HG03060 (cell line): ENCODE measurements at regions not wholly inside any gene's neighbourhood (a gene's known extent, or its start where the extent isn't known, plus 50 kb on each side); places are given as distances from the start of the nearest gene placed in this dataset.

Experiments used
- ATAC-seq: cut with Tn5 transposase; IDR thresholded peaks from one replicate; pipeline ENCODE4 v1.9.1; 2021; ENCODE audit warnings: low read depth, moderate number of reproducible peaks; ENCODE audit not compliant: unreplicated experiment

DNA sequence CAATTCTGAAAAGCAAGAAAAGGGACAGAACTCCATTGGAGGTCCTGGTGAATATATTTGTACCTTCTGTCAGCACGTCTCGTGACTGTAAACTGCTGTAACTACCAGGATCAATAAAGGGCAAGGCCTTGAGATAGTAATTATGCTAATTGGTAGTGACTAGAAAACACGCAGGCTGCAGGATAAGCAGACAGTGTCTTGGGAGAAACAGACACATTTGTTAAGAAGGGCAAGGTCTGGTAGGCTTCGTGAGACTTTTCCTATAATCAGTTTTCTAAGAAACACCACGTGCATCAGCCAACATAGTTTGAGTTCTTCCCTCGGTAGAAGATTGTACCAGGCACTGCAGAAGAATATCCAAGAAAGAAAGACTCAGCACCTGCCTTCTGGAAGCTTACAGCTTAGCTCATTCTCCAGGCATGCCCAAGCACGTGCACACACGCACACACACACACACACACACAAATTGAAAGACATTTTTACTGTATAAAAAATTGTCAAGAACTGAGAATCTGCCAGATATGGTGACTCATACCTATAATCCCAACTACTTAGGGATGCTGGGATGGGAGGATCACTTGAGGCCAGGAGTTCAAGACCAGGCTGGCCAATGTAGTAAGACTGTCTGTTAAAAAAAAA, 167.0 kb upstream of the SASH1 start:
- no peak for ATAC-seq

DNA sequence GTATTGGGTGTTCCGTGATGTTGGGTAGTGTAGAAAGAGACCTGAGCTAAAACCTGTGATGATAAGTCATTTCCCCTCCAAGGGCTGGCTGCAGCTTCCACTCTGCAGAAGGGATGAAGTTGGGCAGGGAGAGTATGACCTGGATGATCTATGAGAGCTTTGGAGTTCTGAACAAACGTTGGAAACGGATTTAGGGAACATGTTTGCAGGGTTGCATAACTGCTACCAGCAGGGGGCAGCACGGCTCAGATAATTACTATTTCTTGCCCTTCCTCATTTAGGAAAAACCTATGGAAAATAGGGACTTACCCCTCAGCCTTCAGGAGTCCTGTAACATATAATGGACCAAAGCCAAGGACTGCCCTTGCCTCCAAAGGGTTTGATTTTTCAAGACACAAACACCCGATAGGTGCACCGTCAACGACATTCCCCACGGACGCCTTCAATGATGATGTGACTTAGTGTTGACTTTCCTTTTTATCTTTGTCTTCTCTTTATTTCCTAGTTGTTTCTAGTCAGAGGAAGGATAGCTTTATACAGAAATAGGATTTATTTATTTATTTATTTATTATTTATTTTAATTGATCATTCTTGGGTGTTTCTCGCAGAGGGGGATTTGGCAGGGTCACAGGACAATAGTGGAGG, 164.9 kb upstream of the SASH1 start:
- no peak for ATAC-seq

DNA sequence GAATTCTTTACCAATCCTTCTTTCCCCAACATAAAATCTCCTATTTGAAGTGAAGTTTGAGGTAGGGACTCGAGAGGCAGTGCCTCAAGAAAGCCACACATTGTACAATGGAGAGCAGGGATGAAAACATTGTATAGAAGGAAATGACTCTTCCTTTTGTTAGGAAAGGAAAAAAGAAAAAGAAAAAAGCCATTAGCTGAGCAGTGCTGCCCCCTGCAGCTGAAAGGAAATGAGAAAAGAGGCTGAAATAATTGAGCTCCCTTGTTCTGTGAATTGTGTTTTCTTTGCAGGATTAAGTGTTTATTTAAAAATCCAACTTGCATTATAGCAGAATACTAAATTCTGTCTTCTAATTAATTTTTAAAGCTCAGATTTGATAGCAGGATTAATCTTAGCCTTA, 162.9 kb upstream of the SASH1 start:
- ATAC-seq, result no peak

DNA sequence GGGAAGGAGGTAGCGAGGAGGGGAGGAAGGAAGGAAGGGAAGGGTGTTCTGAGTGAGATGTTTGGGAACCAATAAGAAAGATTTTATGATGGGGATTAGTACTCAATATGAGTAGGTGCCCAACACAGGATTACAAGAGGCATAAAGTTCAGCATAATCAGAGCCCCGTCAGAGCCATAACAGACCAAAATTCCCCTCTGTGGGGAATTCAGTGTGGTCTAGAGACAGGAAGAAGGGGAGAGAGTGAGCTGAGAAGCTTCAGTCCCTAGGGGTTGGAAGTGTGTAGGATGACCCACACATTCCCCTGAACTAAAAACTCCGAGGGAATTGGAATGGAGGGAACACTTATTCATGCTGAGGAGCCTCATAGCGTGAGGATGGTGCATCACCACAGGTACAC, 160.3 kb upstream of the SASH1 start:
- ATAC-seq, result no peak

DNA sequence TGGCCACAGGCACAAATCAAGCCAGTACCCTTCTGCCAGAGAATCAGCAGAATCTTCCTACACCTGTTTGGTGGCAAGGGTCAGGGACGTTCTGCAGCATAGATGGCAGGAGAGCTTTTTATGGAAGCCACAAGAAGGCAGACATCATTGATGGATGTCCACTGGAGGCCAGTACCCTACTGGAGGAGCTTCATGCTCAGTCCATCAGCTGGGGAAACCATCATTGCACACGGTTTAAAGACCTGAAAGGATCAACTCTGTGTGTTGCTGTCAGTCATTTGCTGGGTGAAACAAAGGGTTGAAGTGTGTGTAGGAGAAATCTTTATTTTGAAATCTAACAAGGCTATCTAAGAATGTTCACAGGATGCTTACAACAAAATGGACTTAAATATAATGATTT, 158.9 kb upstream of the SASH1 start:
- no peak for ATAC-seq

DNA sequence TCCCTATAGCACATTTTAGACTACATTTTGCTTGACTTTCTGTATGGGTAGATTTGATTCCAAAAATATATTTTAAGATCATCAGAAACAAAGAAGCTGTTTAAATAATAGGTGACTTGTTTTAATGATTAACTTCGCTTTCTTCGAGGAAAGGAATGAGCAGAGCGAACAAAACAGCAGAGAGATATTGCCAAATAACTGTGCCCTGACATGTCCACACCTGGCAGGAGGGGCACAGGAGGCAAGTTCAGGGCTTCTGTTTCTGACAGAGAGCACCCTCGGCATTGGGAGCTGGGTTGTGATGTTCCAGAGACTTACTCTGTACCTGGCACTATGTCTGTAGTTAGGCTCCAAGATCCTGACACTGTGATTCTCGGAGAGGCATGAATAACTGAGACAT, 155.7 kb upstream of the SASH1 start:
- ATAC-seq, result no peak

DNA sequence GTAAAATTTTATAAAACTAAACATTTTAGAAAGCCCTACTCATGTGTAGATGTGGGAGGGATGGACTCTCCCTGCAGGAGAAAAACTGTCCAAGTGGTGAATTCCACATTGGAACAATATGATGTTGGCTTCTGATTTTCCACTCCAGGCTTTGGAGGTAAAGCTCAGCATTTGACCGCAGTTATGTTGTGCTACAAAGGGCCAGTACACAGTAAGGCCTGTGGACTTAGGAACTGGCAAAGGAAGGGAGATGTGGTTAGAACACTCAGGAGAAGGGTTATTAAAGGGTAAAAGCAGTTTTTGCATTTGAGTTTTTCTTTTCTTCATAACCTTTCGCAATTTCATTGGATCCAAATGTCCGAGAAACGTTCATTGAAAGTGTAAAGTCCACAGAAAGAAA, 150.3 kb upstream of the SASH1 start:
- no peak for ATAC-seq

DNA sequence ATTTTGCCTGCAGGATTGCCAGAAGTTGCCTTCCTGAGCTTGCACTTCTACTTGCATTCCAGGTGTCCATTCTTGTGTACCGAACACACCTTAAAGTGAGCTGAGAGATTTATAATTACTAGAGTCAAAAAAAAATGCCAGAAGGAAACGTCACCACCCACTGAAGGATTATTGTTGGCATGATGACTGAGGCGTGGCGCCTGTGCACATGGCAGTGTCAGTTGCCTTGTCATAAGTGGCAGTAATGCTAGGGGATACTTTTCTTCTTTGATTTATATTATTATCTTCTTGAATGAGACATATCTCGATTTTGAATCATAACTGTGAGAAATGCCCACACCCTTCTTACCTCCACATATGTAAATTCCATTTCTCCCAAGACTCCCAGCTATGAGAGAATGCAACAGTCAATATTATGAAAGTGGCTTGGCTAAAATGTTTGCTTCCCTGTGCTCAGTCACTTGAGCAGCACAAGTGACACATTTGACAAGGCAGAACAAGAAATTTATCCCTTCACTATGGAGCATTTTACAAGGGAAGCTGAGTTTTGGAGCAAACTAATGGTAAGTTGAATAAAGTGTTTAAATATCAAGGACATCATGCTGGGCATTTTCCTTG, 149.5 kb upstream of the SASH1 start:
- no peak for ATAC-seq

DNA sequence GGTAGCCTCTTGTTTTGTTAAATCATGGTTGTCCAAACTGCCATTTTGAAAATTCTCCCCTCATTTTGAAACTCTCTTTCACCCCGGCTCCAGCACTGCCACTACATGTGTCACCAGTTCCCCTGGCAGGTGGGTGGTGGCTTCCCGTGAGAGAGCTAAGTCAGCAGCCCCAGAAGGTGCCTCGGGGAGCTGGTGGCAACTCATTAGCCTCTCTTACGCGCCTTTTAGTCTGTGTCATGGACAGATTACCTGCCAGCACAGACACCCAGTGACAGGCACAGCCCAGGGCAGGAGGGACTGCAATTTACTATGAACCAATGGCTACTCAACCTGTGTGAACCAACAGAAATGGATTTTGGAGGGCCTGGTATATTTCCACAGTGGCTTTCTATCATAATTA, 147.1 kb upstream of the SASH1 start:
- no peak for ATAC-seq

DNA sequence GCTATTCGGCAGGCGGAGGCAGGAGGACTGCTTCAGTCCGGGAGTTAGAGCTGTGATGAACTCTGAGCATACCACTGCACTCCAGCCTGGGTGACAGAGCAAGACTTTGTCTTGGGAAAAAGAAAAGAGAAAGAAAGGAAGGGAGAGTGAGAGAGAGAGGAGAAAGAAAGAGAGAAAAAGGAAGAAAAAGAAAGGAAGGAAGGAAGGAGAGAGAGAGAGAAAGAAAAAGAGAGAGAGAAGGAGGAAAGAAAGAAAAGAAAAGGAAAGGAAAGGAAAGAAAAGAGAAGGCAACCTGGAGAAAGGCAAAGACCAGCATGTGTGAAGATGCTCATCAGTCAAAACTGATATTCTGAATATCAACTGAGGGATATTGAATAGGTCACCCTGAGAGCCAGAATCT, 143.1 kb upstream of the SASH1 start:
- ATAC-seq, result no peak

DNA sequence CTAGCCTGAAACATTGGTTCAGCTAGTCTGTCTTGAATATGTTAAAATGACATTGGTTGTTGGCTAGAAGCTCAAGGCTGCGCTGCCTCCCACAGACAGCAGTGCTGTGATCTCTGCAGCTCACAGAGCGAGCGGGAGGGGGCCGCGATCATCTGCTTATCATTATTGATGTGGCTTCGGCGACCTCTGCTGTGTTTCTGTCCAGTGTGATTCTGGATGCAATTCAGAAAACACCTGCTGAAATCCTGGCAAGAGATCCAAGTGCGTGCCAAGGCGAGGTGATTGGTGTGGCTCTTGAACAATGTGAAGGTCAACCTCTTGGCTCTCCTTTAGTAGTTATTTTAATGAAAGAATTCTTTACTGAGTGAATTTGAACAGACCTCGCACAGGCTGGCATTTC, 142.3 kb upstream of the SASH1 start:
- no peak for ATAC-seq

DNA sequence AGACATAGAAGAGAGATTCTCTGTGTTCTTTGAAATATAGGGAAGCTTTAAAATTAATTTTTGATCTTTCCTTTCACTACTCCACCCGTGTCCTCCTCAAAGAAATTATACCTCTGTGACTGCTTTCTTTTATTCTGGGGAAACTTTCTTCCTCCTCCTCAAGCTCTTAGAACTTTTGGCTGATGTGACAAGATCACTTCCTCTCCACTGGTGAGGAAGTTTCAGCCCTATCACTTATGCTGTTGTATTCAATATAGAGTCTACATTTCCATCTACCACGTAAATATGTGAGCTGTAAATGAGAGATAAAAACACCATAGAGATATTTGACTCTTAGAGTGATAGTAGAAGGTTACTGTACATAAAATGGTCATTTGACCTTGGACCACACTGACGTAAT, 141.9 kb upstream of the SASH1 start:
- no peak for ATAC-seq

DNA sequence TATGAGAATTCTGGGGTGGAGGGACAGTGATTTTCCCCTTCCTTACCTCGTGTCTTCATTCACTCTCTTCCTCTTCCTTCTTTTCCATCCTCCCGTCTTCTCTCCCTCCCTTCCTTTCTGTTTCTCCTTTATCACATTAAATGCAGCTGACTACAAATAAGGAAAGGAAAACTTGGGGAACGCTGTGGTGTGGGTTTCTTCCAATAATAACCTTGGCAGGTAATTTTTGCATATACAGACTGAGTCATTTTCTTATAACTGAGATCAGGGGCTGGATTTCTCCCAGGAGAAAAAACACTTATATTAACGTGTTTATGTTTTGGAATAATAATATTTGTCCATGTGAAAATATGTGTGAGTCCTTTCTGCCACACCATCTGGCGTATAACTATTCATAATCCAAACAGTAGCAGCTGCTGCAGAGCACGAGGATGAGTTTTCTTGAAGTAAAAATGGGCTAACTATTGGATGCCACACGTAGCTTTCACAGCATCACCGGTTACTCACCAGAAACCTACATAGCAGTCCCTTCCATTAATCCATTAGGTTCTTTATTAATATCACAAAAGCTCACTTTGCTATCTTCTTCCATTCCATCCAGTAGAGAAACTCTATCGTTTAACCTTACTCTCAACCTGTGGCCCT, 139.2 kb upstream of the SASH1 start:
- no peak for ATAC-seq

DNA sequence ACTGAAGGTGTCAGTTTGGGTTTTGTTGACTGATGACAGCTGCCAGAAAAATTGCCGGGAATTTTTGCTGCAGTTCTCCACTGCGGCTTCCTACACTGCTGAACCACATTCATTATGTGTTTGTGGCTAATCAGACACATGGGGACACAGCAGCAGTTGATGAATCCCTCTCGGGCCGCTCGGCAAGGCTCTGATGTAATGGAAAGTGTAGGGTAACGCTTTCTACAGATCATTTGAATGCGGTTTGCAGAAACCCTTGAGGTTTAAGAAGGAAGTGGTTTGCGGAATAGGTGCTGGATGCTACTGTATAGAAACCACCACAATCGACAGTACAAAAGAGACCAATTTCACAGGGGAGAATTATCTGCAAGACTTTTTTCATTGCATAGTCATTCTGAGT, 138.7 kb upstream of the SASH1 start:
- peak; percentile 99 for ATAC-seq

DNA sequence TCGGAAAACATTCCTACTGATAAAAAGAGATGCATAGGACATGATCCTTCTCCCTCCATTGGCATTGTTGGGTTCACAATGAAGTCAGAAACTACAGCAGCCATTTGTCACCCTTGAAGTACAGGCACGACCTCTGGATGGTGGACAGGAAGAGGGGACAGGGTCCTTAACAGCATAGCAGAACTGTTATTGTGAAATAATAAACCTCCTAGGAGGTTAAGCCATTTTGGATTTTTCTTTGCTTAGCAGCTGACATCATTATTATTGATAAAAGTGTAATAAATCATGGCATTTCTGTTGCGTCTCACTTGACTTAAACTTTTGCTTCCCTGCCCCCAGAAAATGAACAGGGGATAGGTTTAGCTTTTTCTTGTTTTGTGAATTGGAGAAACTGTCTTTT, 134.3 kb upstream of the SASH1 start:
- no peak for ATAC-seq

DNA sequence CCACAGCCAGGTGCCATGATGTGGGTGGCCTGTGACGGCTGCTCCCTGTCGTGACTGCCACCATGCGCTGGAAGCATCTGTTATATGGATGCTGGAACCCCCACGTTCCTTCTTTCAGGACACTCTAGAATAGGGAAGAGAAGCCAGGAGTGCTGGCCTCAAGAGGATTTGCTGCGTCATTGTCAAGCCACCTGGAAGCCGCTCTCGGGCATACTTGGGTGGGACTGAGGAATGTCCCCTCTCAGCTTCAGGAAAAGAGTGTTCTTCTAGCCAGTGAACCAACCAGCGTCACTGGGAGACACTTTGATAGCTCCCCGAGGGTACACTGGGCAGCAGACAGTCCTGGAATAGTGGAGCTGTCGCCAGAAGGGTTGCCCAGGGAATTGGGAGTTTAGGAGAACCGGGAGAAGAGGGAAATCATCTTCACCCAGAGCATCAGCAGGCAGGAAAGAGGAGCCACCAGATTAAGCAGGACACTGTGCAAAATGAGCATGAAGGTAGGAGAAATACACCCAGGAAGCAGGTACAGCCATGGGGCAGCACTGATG, 130.8 kb upstream of the SASH1 start:
- no peak for ATAC-seq

DNA sequence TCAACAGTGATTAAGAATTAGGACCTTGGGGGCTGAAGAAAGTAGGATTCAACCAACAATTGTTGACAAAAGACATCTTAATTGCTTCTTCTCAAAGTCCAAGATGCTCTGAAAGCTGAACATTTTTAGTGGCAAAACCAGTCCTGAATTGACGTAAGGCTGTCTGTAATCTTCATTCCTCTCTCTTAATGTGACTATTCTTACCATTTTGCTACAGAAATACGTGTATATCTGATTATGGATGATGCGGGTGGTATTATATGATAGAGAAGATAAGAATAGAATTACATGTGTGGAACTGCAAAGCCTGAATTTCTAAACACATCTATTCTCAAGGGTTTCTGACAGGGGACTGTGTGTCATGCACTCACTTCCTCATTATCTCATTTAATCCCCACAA, 130.3 kb upstream of the SASH1 start:
- ATAC-seq, result no peak

DNA sequence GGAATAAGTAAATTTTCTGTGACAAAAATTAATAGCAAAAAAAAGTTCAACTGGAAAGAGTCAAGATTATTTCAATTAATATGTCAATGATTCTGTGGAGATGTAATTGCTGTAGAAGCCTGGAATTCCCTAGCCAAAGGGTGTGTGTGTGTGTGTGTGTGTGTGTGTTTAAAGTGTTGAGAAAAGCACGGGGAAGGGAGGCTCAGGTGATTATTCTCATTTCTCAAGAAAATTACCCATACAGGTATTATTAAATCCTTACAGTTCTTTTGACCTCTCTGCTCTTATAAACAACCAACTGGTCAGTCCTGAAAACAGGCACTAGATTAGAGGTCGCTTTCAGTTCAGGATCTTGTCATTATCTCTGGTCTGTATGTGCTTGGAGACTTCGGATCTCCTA, 129.3 kb upstream of the SASH1 start:
- no peak for ATAC-seq

DNA sequence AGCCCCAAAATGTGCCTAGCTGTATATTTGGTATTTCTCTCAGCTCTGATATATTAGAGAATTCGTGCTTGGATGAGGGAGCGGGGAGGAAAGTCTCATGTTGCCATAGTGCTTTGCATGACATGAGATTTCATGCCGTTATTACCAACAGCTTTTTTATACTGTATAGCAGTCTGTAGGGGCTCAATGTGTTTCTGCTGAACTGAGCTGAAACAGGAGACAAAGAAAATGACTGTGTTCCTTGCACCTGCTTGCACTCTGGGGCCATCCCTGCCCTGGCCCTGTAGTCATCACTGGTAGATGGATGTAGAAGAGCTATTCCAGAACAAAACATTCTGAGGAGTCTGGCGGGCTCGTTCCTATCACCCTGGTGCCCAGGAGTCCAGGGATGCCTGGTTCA, 128.0 kb upstream of the SASH1 start:
- ATAC-seq, result no peak

DNA sequence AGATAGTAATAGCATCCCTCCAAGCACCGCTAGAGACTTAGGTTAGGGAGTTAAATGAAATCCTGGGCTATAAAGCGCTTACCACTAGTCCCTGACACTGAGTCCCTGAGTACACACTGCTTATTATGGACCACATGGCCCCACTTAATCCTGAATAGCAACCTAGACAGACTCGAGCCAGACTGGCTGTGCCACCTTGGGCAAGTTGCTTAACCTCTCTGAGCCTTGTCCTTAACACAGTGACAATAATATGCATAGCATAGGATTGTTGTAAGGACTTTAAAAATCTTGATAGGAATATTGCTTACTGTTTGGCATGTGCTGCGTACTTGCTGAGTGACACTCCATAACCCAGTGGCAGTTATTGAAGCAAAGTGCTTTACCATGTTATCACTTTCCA, 125.6 kb upstream of the SASH1 start:
- no peak for ATAC-seq

DNA sequence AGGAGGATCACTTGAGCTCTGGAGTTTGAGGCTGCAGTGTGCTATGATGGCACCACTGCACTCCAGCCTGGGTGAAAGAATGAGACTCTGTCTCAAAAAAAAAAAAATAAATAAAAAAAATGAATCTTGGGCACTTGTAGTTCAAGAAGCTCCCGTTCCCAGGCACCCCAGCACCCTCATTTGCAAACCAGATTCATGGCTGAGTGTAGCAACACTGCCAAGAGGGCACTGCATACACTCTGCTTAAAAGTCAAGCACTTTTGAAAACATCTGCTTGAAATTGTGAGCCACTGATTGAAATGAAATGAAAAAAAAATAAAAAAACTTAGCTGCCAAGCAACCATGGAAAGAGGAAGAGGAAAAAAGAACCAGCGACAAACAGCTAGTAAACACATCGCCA, 124.7 kb upstream of the SASH1 start:
- no peak for ATAC-seq
